ENCODE measurements at regions not wholly inside any gene's neighbourhood (a gene's known extent, or its start where the extent isn't known, plus 50 kb on each side); places are given as distances from the start of the nearest gene placed in this dataset. TPM values are rescaled to one million over a fixed set of nuclear protein-coding genes. Genes with fewer than 3 reads are reported as not detected.

DNA sequence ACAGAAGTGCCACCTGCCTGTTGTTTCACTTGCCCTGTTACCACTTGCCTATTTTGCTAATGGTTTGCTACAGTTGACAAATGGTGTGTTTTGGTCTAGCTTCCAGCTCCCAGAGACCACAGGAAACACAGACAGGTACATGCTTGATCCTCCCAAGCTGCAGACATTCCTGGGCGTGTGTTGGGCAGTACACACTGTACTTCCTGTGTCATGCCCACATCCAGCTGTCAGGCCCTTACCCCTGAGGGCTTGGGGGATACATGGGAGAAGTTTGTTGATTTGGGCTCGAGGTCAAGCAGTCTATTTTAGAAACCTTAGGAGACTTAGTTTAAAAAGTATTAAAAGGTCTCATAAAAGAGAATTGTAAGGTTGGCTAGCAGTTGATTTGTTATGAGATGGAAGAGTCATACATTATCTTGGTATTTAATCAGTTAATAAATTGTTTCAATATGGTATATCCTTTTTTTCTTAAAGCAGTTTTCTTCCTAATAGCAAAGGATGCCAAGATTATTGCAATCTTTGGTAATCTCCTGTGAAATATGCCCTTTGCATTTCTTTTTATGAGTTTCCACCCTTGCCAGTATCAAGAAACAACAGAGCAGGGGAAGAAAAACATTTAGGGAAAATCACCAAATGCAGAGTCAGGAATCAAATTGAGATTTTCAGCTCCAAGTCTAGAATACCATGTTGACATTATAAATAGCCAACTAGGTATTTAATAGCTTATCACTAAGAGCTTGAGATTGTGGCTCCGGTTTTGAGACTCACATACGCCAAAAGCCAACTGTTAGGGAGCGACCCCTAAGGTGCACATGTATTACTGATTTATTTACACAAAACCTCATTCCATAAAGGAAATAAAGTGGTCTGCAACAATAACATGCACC is 52.3 kb upstream of the CD180 start:
- no peak overlapping the region for H3K4me3 ChIP-seq (ENCODE audit: low read depth, low read length)
- DNase-seq (ENCODE audit: low read depth): peak; percentile 85
- TF ChIP-seq, protein P1, sequence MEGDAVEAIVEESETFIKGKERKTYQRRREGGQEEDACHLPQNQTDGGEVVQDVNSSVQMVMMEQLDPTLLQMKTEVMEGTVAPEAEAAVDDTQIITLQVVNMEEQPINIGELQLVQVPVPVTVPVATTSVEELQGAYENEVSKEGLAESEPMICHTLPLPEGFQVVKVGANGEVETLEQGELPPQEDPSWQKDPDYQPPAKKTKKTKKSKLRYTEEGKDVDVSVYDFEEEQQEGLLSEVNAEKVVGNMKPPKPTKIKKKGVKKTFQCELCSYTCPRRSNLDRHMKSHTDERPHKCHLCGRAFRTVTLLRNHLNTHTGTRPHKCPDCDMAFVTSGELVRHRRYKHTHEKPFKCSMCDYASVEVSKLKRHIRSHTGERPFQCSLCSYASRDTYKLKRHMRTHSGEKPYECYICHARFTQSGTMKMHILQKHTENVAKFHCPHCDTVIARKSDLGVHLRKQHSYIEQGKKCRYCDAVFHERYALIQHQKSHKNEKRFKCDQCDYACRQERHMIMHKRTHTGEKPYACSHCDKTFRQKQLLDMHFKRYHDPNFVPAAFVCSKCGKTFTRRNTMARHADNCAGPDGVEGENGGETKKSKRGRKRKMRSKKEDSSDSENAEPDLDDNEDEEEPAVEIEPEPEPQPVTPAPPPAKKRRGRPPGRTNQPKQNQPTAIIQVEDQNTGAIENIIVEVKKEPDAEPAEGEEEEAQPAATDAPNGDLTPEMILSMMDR (IDR thresholded peaks at IDR 0.05; ENCODE audit: insufficient read depth, low read length): no peak

DNA sequence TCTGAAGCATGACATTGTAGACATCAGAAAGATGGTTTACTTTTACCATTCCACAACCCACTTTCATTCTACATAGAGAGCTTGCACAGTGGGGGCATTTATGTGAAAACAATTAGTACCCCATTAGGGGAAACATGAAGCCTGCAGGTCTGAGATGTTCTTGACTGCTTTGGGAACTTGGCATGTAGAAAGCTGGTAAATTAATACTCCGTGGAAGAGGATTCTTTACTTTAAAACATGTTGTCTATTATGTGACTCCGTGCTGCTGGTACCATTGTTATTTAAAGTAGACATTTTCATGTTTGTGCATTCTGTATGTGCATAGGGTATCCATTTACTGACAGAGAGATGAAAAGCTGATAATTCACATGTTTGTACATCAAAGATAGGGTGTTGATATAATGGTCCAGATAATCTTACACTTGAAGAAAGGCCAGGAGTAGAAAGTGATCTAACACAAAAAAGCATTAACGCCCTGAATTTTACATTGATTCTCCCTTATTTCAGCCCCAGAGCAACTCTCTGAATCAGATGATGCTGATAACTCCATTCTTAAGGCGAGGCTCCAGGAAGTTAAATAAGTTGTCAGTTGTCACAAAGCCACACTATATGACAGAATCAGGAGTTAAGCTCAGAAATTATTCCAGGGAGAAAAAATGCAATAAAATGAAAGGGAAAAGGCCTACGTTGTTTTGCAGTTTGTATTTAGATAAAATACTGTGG is 50.1 kb upstream of the CD180 start:
- no peak overlapping the region for H3K4me3 ChIP-seq (ENCODE audit: low read depth, low read length)
- no peak for DNase-seq (ENCODE audit: low read depth)
- TF ChIP-seq, protein P1 (IDR thresholded peaks at IDR 0.05; ENCODE audit: insufficient read depth, low read length): no peak

Small RNAs in the stretch of these regions (small RNA-seq; reads per million reads assigned to genes)
- gene AC024581.2: not detected
- not detected for gene RNU6-1232P

All from fibroblast of the aortic adventitia (primary cell).